GM12878 (cell line): ENCODE measurements at regions not wholly inside any gene's neighbourhood (a gene's known extent, or its start where the extent isn't known, plus 50 kb on each side); places are given as distances from the start of the nearest gene placed in this dataset.
A peak's percentile ranks its signal among the peaks of the same experiment; 100 is the strongest.
"Not testable (repeated sequence)": the region's sequence is repeated elsewhere in the genome, so short reads cannot be mapped to it uniquely, and the experiment has no call there.

ENCODE experiments used
- ATAC-seq: fragments of 200-7000 bp; cut with Tn5 transposase; 3 replicates; pipeline ENCODE4 v1.9.1; 2020; ENCODE audit warnings: mild to moderate bottlenecking, moderate library complexity
- BruUV-seq: library from RNA; stranded (reverse); fragments of 400-500 nt; replicated peaks from 2 replicates; lab custom pipeline; 2021; lab: Mats Ljungman, UMichigan
- CTCF ChIA-PET: fragments of 300-600 bp; sonication (Branson Sonifier 250); formaldehyde crosslinking; extraction: SDS; loops from one replicate; lab custom pipeline; 2021; ENCODE audit warnings: inconsistent platforms; lab: Yijun Ruan, JAX
- POLR2A ChIA-PET: fragments of 350-600 bp; formaldehyde crosslinking; extraction: SDS; loops from one replicate; lab custom pipeline; 2021; ENCODE audit warnings: inconsistent platforms; lab: Charles Lee
- RAD21 ChIA-PET: fragments of 300-600 bp; sonication (Branson Sonifier 250); formaldehyde crosslinking; loops from one replicate; lab custom pipeline; 2023; ENCODE audit warnings: antibody characterized with exemption; ENCODE audit not compliant: unreplicated experiment; lab: Charles Lee
- SMC1A ChIA-PET: fragments of 300-600 bp; sonication (Branson Sonifier 250); formaldehyde crosslinking; loops from one replicate; lab custom pipeline; 2023; ENCODE audit not compliant: unreplicated experiment, uncharacterized antibody; lab: Charles Lee
- DNase-seq: peaks from one replicate; pipeline ENCODE4 v3.0.0-alpha.2; 2011; ENCODE audit warnings: low read depth, low spot score
- FAIRE-seq: peaks from 3 replicates; lab custom pipeline; 2011; peaks lifted over from hg19 to GRCh38; lab: Jason Lieb, UNC
- H2AFZ ChIP-seq: 2 replicates; pipeline ENCODE4 v1.6.0; 2011; ENCODE audit warnings: low read depth, low read length, control low read depth; ENCODE audit not compliant: control insufficient read depth
- H3K27ac ChIP-seq: 2 replicates; pipeline ENCODE4 v1.5.1; 2011; ENCODE audit warnings: control low read depth; ENCODE audit not compliant: control insufficient read depth, insufficient read depth
- H3K27me3 ChIP-seq, 2 experiments: replicated peaks in 1 of 2; 2 replicates each; pipeline versions ENCODE4 v1.6.0 to v1.6.1; 2011; ENCODE audit warnings: low read length in 1 of 2; ENCODE audit not compliant: control insufficient read depth in 2 of 2, insufficient read depth in 2 of 2
- H3K36me3 ChIP-seq, 2 experiments: 2 replicates each; pipeline ENCODE4 v1.5.1; 2011; ENCODE audit warnings: low read length in 1 of 2; ENCODE audit not compliant: control insufficient read depth in 2 of 2, insufficient read depth in 2 of 2
- H3K4me1 ChIP-seq: 2 replicates; pipeline ENCODE4 v1.6.1; 2011; ENCODE audit warnings: mild to moderate bottlenecking, low read length, moderate library complexity, mixed read lengths; ENCODE audit not compliant: control insufficient read depth, insufficient read depth
- H3K4me2 ChIP-seq: 2 replicates; pipeline ENCODE4 v1.6.0; 2011; ENCODE audit warnings: control low read depth; ENCODE audit not compliant: control insufficient read depth, insufficient read depth
- H3K4me3 ChIP-seq: fragments of 200-600 bp; sonication (generic); 2 replicates; pipeline ENCODE4 v1.5.1; 2016
- H3K79me2 ChIP-seq: 2 replicates; pipeline ENCODE4 v1.6.0; 2011; ENCODE audit warnings: low read length; ENCODE audit not compliant: control insufficient read depth, insufficient read depth
- H3K9ac ChIP-seq: 2 replicates; pipeline ENCODE4 v1.8.0; 2011; ENCODE audit warnings: low read length, control low read depth, mixed read lengths; ENCODE audit not compliant: control insufficient read depth, insufficient read depth
- H3K9me3 ChIP-seq: replicated peaks from 3 replicates; pipeline ENCODE4 v1.5.1; 2011; ENCODE audit warnings: mild to moderate bottlenecking, low read length; ENCODE audit not compliant: control insufficient read depth, insufficient read depth
- H4K20me1 ChIP-seq: 2 replicates; pipeline ENCODE4 v1.6.0; 2011; ENCODE audit not compliant: control insufficient read depth, insufficient read depth
- BHLHE40 ChIP-seq, 2 experiments: fragments of 450-650 bp in 1 of 2; IDR thresholded peaks; 2 replicates each; pipeline ENCODE4 v1.6.1; 2011 to 2017; ENCODE audit warnings: low read depth in 2 of 2, borderline replicate concordance in 1 of 2, improper control_type of control experiment in 1 of 2, low read length in 1 of 2, mild to moderate bottlenecking in 1 of 2
- WGBS: methylation state at CpG from one replicate; pipeline ENCODE4 v1.1.6; 2016; ENCODE audit warnings: low lambda C conversion rate; ENCODE audit not compliant: insufficient replicate concordance, insufficient coverage; ENCODE audit errors: missing lambda C conversion rate; 5-methylcytosine and 5-hydroxymethylcytosine counted together
- in situ Hi-C: fragments of 300-500 bp; cut with MboI; formaldehyde crosslinking; loops from 9 replicates; pipeline ENCODE4 v1.14.3; 2018; ENCODE audit warnings: mixed read lengths
- intact Hi-C: fragments of 100-400 bp; cut with micrococcal nuclease; formaldehyde crosslinking; loops from one replicate; pipeline ENCODE4 v1.14.2; 2022; ENCODE audit not compliant: unreplicated experiment
- TF ChIP-seq, protein P1 (sequence below), 3 experiments: IDR thresholded peaks in 2 of 3; conservative IDR thresholded peaks in 1 of 3; 2 replicates each; pipeline ENCODE4 v1.5.1; 2011; ENCODE audit warnings: low read depth in 3 of 3, low read length in 3 of 3, mild to moderate bottlenecking in 3 of 3, control low read depth in 2 of 3, moderate library complexity in 2 of 3, inconsistent platforms in 1 of 3, mixed read lengths in 1 of 3; ENCODE audit not compliant: control insufficient read depth in 2 of 3, insufficient read depth in 1 of 3; ENCODE audit errors: extremely low read depth in 1 of 3

DNA sequence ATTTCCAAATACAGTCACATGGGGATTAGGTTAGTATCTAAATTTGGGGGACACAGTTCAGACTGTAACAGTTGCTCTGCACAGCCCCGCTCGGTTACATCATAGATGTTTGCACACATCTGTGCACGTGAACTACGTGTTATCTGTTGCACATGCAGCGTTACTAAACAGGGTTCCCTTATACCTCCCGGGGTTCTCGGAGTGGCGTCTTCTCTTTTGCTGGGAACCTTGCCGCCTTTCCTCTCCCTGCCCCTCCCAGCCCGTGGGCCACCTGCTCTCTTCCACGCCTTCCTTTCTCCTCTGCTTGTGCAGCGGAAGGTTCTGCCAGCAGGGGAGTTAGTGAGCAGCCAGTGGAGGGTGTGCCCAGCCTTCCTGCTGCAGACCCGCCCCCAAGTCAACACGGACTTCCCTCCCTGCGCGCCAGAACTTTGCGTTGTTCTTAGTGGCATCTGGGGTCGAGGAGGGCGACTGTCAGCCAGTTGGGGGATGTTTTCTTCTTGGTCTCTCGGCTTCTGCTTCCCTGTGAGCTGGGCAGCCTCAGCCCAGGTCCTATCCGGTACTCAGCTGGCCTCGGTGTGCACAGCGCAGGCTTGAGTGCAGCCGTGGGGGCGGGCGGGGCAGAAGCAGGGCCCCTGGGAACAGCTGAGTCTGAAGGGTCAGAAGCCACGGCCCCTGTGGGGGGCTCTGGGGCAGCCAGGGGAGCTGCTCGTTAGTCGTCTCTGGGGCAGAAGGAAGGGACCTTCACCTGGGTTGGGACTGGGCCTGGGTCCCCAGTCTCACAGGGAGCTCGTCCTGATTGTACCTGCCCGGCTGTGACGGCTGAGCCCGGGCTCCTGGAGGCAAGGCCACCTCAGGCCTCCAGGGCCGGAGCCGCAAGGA is 146.7 kb downstream of the IGLL1 start:
- DNase-seq, POLR2A ChIA-PET, H3K27me3 ChIP-seq, SMC1A ChIA-PET, H3K4me1 ChIP-seq, H2AFZ ChIP-seq, RAD21 ChIA-PET, H3K9me3 ChIP-seq, intact Hi-C loops, H3K79me2 ChIP-seq, in situ Hi-C loops, H3K27ac ChIP-seq, H3K9ac ChIP-seq, H3K4me2 ChIP-seq, H4K20me1 ChIP-seq, BruUV-seq, H3K4me3 ChIP-seq, H3K36me3 ChIP-seq: not testable (repeated sequence)
- TF ChIP-seq, protein P1, sequence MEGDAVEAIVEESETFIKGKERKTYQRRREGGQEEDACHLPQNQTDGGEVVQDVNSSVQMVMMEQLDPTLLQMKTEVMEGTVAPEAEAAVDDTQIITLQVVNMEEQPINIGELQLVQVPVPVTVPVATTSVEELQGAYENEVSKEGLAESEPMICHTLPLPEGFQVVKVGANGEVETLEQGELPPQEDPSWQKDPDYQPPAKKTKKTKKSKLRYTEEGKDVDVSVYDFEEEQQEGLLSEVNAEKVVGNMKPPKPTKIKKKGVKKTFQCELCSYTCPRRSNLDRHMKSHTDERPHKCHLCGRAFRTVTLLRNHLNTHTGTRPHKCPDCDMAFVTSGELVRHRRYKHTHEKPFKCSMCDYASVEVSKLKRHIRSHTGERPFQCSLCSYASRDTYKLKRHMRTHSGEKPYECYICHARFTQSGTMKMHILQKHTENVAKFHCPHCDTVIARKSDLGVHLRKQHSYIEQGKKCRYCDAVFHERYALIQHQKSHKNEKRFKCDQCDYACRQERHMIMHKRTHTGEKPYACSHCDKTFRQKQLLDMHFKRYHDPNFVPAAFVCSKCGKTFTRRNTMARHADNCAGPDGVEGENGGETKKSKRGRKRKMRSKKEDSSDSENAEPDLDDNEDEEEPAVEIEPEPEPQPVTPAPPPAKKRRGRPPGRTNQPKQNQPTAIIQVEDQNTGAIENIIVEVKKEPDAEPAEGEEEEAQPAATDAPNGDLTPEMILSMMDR (IDR thresholded peaks at IDR 0.05 in 2 of 3, conservative IDR thresholded peaks at IDR 0.05 in 1 of 3; ENCODE audit: control insufficient read depth in 2 of 3, extremely low read depth in 1 of 3, insufficient read depth in 1 of 3, low read depth in 3 of 3, low read length in 3 of 3), result peak; percentile 16 to 48 (median 23); a peak in 3 of 6 replicates
- TF ChIP-seq BHLHE40 (IDR thresholded peaks at IDR 0.05; ENCODE audit: borderline replicate concordance in 1 of 2, low read depth in 2 of 2, low read length in 1 of 2), result peak in 1 of 2 experiments; percentile 62; a peak in 2 of 4 replicates
- CTCF ChIA-PET, result interaction anchor here (1.3 to 1.5 kb wide), 2 partner anchors 25 to 57 kb away, joined by 3 to 5 read pairs; no protein-coding TSS in a partner anchor
- 10% methylated on average over 29 of the region's 35 CpGs for WGBS
- ATAC-seq (peak; percentile 99), FAIRE-seq (peak; percentile 35)

DNA sequence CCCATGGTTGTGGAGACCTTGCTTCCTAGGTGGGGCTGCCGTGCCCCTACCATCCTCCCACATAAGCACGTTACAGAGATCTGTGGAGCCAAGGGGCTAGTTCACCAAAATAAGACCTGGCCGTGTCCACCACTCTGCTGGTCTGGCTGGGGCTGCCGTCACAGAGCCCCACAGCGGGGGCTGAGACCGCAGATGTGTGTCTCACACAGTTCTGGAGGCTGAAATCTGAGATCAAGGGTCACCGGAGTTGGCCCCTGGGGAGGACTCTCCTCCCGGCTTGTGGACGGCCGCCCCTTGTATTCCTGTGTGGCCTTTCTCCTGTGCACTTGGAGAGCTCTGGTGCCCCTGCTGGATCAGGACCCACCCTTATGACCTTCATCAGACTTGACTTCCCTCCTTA is 147.4 kb downstream of the IGLL1 start:
- FAIRE-seq, H3K79me2 ChIP-seq, CTCF ChIA-PET, H3K4me1 ChIP-seq, in situ Hi-C loops, H3K36me3 ChIP-seq, H3K27me3 ChIP-seq, H2AFZ ChIP-seq, BruUV-seq, H3K4me2 ChIP-seq, ATAC-seq, H3K4me3 ChIP-seq, H3K9ac ChIP-seq, SMC1A ChIA-PET, intact Hi-C loops, POLR2A ChIA-PET, H3K9me3 ChIP-seq, H3K27ac ChIP-seq, H4K20me1 ChIP-seq, DNase-seq, RAD21 ChIA-PET: not testable (repeated sequence)
- WGBS, result 56% methylated on average over 10 of the region's 10 CpGs
